ENCODE measurements at regions not wholly inside any gene's neighbourhood (a gene's known extent, or its start where the extent isn't known, plus 50 kb on each side); places are given as distances from the start of the nearest gene placed in this dataset.

GRCh38 chr13:68234274-68234673 lies 1004.1 kb upstream of the PCDH9 start:
- DNase-seq = no peak

- DNase-seq = no peak
Observed at GRCh38 chr13:68232351-68233130, 1002.4 kb upstream of the PCDH9 start.

- no peak for DNase-seq
Observed at GRCh38 chr13:68214691-68215415, 984.7 kb upstream of the PCDH9 start.

- DNase-seq = no peak
Observed at GRCh38 chr13:68199271-68199670, 969.1 kb upstream of the PCDH9 start.

GRCh38 chr13:68190818-68191217 lies 960.7 kb upstream of the PCDH9 start:
- no peak for DNase-seq

GRCh38 chr13:68185444-68186141 lies 955.5 kb upstream of the PCDH9 start:
- DNase-seq = no peak

GRCh38 chr13:68176475-68176874 lies 946.3 kb upstream of the PCDH9 start:
- no peak for DNase-seq

GRCh38 chr13:68174893-68175292 lies 944.8 kb upstream of the PCDH9 start:
- no peak for DNase-seq

- DNase-seq = no peak
Observed at GRCh38 chr13:68173111-68173510, 943.0 kb upstream of the PCDH9 start.

- no peak for DNase-seq
Observed at GRCh38 chr13:68170961-68171360, 940.8 kb upstream of the PCDH9 start.

- no peak for DNase-seq
Observed at GRCh38 chr13:68168448-68168847, 938.3 kb upstream of the PCDH9 start.

GRCh38 chr13:68160466-68160865 lies 930.3 kb upstream of the PCDH9 start:
- no peak for DNase-seq

- DNase-seq = no peak
Observed at GRCh38 chr13:68152414-68152813, 922.3 kb upstream of the PCDH9 start.

- DNase-seq = no peak
Observed at GRCh38 chr13:68145852-68146251, 915.7 kb upstream of the PCDH9 start.

GRCh38 chr13:68128297-68128915 lies 898.3 kb upstream of the PCDH9 start:
- DNase-seq = no peak

- DNase-seq = no peak
Observed at GRCh38 chr13:68125087-68125480, 894.9 kb upstream of the PCDH9 start.

GRCh38 chr13:68124437-68125086 lies 894.4 kb upstream of the PCDH9 start:
- DNase-seq = no peak

GRCh38 chr13:68110178-68110768 lies 880.1 kb upstream of the PCDH9 start:
- no peak for DNase-seq

- no peak for DNase-seq
Observed at GRCh38 chr13:68107667-68108066, 877.5 kb upstream of the PCDH9 start.

GRCh38 chr13:68099631-68100030 lies 869.5 kb upstream of the PCDH9 start:
- no peak for DNase-seq

GRCh38 chr13:68081061-68081460 lies 850.9 kb upstream of the PCDH9 start:
- DNase-seq = no peak

- DNase-seq = no peak
Observed at GRCh38 chr13:68078874-68079273, 848.7 kb upstream of the PCDH9 start.
